ENCODE measurements at regions not wholly inside any gene's neighbourhood (a gene's known extent, or its start where the extent isn't known, plus 50 kb on each side); places are given as distances from the start of the nearest gene placed in this dataset.

- DNase-seq, result no peak
Measured at GRCh38 chr3:81938681-81939080, 177.2 kb upstream of the GBE1 start.

- DNase-seq, result peak; percentile 17
Measured at GRCh38 chr3:81936817-81937216, 175.4 kb upstream of the GBE1 start.

- DNase-seq, result no peak
Measured at GRCh38 chr3:81932681-81933080, 171.2 kb upstream of the GBE1 start.

- DNase-seq, result no peak
Measured at GRCh38 chr3:81931265-81932251, 170.1 kb upstream of the GBE1 start.

- DNase-seq, result no peak
Measured at GRCh38 chr3:81929697-81930096, 168.3 kb upstream of the GBE1 start.

- DNase-seq, result no peak
Measured at GRCh38 chr3:81927811-81928210, 166.4 kb upstream of the GBE1 start.

- no peak for DNase-seq
Measured at GRCh38 chr3:81925385-81925784, 163.9 kb upstream of the GBE1 start.

GRCh38 chr3:81923038-81923437, 161.6 kb upstream of the GBE1 start:
- DNase-seq, result no peak

- no peak for DNase-seq
Measured at GRCh38 chr3:81922404-81922803, 161.0 kb upstream of the GBE1 start.

GRCh38 chr3:81920816-81921215, 159.4 kb upstream of the GBE1 start:
- no peak for DNase-seq

- DNase-seq, result no peak
Measured at GRCh38 chr3:81916890-81917289, 155.4 kb upstream of the GBE1 start.

GRCh38 chr3:81913886-81914663, 152.6 kb upstream of the GBE1 start:
- no peak for DNase-seq

- DNase-seq, result no peak
Measured at GRCh38 chr3:81911221-81911620, 149.8 kb upstream of the GBE1 start.

- DNase-seq, result peak; percentile 20
Measured at GRCh38 chr3:81910244-81910852, 148.9 kb upstream of the GBE1 start.

- no peak for DNase-seq
Measured at GRCh38 chr3:81909796-81910195, 148.4 kb upstream of the GBE1 start.

GRCh38 chr3:81908561-81908960, 147.1 kb upstream of the GBE1 start:
- DNase-seq, result no peak

GRCh38 chr3:81898336-81898735, 136.9 kb upstream of the GBE1 start:
- no peak for DNase-seq

GRCh38 chr3:81894598-81894997, 133.2 kb upstream of the GBE1 start:
- DNase-seq, result no peak

GRCh38 chr3:81891055-81891895, 129.8 kb upstream of the GBE1 start:
- no peak for DNase-seq

- DNase-seq, result no peak
Measured at GRCh38 chr3:81888914-81889557, 127.6 kb upstream of the GBE1 start.

- no peak for DNase-seq
Measured at GRCh38 chr3:81887448-81887847, 126.0 kb upstream of the GBE1 start.

- no peak for DNase-seq
Measured at GRCh38 chr3:81886081-81886480, 124.6 kb upstream of the GBE1 start.

Data from KG1 (cell line).